ENCODE measurements at regions not wholly inside any gene's neighbourhood (a gene's known extent, or its start where the extent isn't known, plus 50 kb on each side); places are given as distances from the start of the nearest gene placed in this dataset.
"Not testable (repeated sequence)": the region's sequence is repeated elsewhere in the genome, so short reads cannot be mapped to it uniquely, and the experiment has no call there.

DNA sequence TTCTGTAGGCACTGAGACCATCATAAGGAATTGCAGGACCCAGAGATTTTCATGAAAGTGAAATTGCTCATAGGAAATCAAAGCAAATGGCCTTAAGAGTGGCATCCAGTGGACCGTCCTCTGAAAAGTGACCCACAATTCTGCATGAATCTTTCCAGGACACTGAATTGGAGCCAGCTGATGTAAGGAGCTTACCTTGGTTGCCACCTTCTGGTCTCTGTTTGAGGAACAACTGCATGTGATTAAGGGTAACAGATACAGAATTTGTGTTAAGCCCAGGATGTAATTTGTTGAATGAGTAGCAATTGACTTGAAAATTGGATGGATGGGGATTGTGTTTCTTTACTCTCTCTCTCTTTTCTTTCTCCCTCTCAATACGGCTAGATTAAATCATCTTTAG, 49.9 kb upstream of the GAS1 start:
- DNase-seq (ENCODE audit: low read depth in 1 of 2, low spot score in 1 of 2) = no peak

DNA sequence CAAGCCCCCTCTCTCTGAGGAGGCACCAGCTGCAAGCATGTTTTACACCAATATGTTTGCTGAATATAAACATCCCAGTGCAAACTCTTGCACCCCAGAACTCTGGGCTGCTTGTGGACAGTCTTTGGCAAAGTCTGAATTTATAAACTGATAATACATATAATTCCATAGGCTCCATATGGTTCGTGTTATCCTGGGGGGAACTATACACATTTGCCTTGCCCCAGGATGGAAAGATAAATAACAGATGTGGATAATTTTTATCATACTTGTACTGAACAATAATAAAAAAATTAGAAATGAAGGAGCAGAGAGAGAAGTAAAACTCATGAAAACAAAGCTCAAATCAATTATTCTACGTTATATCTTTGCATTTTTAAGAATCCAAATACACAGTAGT, 50.6 kb upstream of the GAS1 start:
- no peak for DNase-seq (ENCODE audit: low read depth in 1 of 2, low spot score in 1 of 2)

DNA sequence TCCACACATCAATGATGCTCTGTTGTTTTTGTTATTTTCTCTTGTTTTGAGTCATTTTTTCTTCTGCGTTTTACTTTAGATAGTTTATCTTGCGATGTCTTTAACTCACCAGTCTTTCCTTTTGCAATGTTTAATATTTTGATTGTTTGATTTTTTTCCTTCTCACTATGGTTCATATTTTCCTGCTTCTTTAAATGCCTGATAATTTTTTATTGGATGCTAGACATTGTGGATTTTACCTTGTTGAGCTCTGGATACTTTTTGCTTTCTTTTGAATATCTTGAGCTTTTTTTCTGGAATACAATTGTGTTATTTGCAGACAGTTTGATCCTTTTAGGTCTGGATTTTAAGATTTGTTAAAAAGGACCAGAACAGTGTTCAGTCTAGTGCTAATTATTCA, 55.2 kb upstream of the GAS1 start:
- DNase-seq (ENCODE audit: low read depth in 1 of 2, low spot score in 1 of 2) = no peak

GRCh38 chr9:87004016-87004415, 56.7 kb upstream of the GAS1 start:
- DNase-seq (ENCODE audit: low read depth in 1 of 2, low spot score in 1 of 2) = no peak

DNA sequence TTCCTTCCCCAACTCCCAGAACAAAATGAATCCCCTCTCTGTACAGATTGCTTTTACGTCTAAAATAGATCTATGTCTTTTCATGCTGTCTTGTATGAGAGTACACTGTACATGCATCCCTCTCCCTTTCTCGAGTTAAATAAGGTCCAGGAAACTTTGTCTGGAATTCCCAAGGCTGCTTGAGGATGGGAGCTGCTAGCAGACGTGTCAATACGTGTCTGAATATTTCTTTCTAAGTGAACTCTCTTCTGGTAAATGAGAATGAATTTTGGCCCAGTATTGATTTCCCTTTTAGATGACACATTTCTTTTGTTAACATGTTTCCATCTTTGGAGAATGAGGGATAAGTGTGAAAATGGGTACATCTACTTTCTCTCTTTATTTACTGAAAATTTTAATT, 59.6 kb upstream of the GAS1 start:
- no peak for DNase-seq (ENCODE audit: low read depth in 1 of 2, low spot score in 1 of 2)

DNA sequence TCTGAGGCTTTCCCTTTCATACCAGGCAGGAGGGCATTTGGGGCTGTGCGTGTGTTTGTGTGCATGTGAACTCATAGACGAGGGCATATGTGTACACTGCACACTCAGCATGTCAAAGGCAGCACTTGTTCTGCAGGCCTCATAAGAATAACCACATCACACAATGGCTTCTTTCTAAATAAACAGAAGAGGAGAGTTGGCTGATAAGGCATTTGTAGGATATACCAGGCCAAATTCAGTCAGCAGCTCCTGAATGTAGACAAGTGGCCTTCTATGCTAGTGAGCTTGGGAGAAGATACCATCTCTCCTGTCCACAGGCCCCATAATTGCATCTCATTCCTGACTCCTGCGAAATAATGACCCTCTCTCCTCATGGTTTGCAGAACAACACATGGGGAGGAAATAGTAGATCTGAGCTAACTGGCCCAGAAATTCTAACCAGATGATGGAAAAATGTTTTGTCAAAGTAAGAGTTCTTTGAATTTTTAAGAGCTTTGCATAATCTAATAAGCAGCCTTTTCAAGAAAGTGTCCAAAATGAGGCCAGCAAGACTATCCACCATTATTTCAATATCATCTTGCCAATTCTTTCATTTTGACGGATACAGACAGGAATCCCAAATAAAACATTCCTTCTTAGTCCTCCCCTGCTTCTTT, 60.5 kb upstream of the GAS1 start:
- DNase-seq (ENCODE audit: low read depth in 1 of 2, low spot score in 1 of 2) = no peak

GRCh38 chr9:87008667-87009066, 61.4 kb upstream of the GAS1 start:
- DNase-seq (ENCODE audit: low read depth in 1 of 2, low spot score in 1 of 2) = no peak

GRCh38 chr9:87010626-87011025, 63.3 kb upstream of the GAS1 start:
- DNase-seq (ENCODE audit: low read depth in 1 of 2, low spot score in 1 of 2) = no peak

GRCh38 chr9:87011551-87011950, 64.2 kb upstream of the GAS1 start:
- DNase-seq (ENCODE audit: low read depth in 1 of 2, low spot score in 1 of 2) = no peak

GRCh38 chr9:87013490-87013889, 66.2 kb upstream of the GAS1 start:
- no peak for DNase-seq (ENCODE audit: low read depth in 1 of 2, low spot score in 1 of 2)

- no peak for DNase-seq (ENCODE audit: low read depth in 1 of 2, low spot score in 1 of 2)
Observed at GRCh38 chr9:87014436-87014835, 67.1 kb upstream of the GAS1 start.

GRCh38 chr9:87016681-87017080, 69.4 kb upstream of the GAS1 start:
- no peak for DNase-seq (ENCODE audit: low read depth in 1 of 2, low spot score in 1 of 2)

DNA sequence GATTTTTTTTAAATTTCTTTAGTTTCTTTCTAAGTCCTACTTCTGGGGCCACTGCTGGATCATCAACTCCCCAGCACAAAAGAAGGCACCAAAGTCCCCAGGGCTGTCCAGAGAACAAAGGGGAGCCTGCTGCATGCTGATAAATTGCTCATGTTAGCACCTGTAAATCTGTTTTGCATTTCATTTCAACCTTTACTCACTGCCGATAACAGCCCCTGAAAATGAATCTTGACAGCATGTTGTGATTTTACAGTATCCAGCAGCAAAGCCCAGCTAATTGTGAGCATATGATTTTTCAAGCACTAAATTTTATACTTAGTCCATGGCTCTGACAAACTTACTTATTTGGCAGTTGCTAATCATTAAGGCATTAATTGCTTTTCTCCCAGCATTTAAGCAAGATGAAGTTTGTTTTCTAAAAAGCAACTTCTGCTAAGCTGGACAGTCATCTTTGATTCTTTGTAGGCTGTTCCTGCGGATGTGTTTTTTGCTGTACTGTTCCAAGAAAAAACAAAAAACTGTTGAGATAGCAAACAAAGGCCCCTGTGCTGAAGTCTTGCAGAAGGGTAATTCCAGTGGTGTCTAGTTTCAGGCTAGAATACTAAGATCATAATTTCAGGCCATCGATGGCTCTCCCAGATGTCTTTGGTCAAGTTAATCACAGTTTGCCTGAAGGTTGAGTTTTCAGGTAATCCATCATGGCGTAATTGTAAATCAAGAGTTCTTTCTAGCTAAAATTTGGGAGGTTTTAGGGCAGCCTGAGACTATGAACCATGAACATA, 73.1 kb upstream of the GAS1 start:
- DNase-seq (ENCODE audit: low read depth in 1 of 2, low spot score in 1 of 2) = no peak

DNA sequence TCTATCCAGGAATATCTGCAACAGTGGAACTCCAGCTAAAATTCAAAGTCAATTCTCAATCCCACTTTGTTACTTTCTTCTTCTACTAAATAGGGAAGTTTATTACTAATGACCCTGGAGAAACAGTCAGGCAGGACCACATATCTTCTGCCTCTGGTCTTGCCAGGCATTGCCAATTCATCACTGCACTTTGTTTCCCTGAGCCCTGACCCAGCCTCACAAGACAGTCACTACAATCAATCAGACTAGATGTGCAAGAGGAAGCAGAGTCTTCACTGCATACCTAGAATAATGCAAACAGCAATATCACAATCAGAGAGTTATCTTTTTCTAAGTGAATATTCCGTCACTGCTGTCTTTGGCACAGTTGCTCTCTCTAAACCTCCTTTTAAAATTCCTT, 74.9 kb upstream of the GAS1 start:
- DNase-seq (ENCODE audit: low read depth in 1 of 2, low spot score in 1 of 2) = no peak

DNA sequence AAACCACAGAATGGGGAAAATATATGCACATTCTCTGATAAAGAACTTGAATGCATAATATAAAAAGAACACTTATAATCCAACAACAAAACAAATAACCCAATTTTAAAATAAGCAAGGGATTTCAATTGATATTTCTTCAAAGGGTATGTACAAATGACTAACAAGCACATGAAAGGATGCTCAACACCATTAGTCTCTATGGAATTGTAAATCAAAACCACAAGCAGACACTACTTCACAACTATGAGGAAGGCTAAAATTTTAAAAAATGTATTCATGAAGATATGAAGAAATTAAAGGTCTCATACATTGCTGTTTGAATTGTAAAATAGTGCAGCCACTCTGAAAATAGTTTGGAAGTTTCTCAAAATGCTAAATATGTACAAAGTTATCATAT, 78.9 kb upstream of the GAS1 start:
- DNase-seq (ENCODE audit: low read depth in 1 of 2, low spot score in 1 of 2) = no peak

DNA sequence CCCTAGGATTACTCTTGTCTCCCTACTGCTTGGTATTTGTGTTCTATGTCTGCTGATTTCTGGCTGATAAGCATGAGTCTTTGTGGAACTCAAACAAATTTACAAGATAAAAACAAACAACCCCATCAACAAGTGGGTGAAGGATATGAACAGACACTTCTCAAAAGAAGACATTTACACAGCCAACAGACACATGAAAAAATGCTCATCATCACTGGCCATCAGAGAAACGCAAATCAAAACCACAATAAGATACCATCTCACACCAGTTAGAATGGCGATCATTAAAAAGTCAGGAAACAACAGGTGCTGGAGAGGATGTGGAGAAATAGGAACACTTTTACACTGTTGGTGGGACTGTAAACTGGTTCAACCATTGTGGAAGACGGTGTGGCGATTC, 81.5 kb upstream of the GAS1 start:
- not testable (repeated sequence) for DNase-seq (ENCODE audit: low read depth in 1 of 2, low spot score in 1 of 2)

GRCh38 chr9:87029905-87030304, 82.6 kb upstream of the GAS1 start:
- DNase-seq (ENCODE audit: low read depth in 1 of 2, low spot score in 1 of 2) = no peak

- no peak for DNase-seq (ENCODE audit: low read depth in 1 of 2, low spot score in 1 of 2)
Observed at GRCh38 chr9:87034841-87035240, 87.5 kb upstream of the GAS1 start.

DNA sequence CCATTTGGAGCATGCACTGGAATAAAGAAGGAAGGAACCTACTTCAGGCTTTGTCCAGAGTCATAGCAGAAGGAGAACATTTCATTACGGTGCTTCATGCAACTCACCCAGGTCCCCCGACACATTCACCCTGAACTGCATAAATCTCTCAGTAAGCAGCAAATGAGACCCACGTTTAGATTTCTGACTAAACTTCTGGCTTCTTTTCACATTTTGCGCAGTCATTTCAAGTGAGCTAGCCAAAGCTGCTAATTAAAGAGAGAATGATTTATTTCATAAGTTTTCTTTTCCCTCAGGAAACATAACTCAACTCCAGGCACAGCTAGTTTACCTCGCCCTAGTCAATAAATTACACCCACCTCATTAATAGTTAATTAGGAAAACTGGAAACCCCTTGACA, 88.6 kb upstream of the GAS1 start:
- no peak for DNase-seq (ENCODE audit: low read depth in 1 of 2, low spot score in 1 of 2)

- no peak for DNase-seq (ENCODE audit: low read depth in 1 of 2, low spot score in 1 of 2)
Observed at GRCh38 chr9:87036506-87036905, 89.2 kb upstream of the GAS1 start.

GRCh38 chr9:87039809-87040392, 92.6 kb upstream of the GAS1 start:
- DNase-seq (ENCODE audit: low read depth in 1 of 2, low spot score in 1 of 2) = no peak

- DNase-seq (ENCODE audit: low read depth in 1 of 2, low spot score in 1 of 2) = no peak
Observed at GRCh38 chr9:87040410-87041009, 93.2 kb upstream of the GAS1 start.

All from activated CD4-positive, alpha-beta T cell treated with anti-CD3 and anti-CD28 coated beads, Interleukin-2, amount 50 U/mL, for 24 hours (primary cell).